SK-N-SH treated with all-trans-retinoic acid at 6 μM for 48 hours (cell line): ENCODE measurements at regions not wholly inside any gene's neighbourhood (a gene's known extent, or its start where the extent isn't known, plus 50 kb on each side); places are given as distances from the start of the nearest gene placed in this dataset.

Experiments used
- ARNTL ChIP-seq: fragments of 450-650 bp; formaldehyde crosslinking; IDR thresholded peaks from 2 replicates; pipeline ENCODE4 v1.5.0; 2020; ENCODE audit warnings: low read depth, mild to moderate bottlenecking, moderate library complexity, borderline replicate concordance
- BACH2 ChIP-seq: fragments of 250-450 bp; sonication (Bioruptor Pico); IDR thresholded peaks from 2 replicates; pipeline ENCODE4 v1.9.0; 2021; ENCODE audit warnings: mild to moderate bottlenecking, borderline replicate concordance
- CSRNP3 ChIP-seq: fragments of 250-450 bp; sonication (Bioruptor Pico); IDR thresholded peaks from 2 replicates; pipeline ENCODE4 v1.5.1; 2021; ENCODE audit warnings: mild to moderate bottlenecking, moderate library complexity
- ESRRG ChIP-seq: fragments of 250-450 bp; sonication (Bioruptor Pico); IDR thresholded peaks from 2 replicates; pipeline ENCODE4 v1.6.1; 2021; ENCODE audit warnings: mild to moderate bottlenecking
- ISL1 ChIP-seq: fragments of 250-450 bp; sonication (Bioruptor Pico); IDR thresholded peaks from 2 replicates; pipeline ENCODE4 v2.1.2; 2022; ENCODE audit warnings: mild to moderate bottlenecking, moderate library complexity
- RARB ChIP-seq: fragments of 250-450 bp; sonication (Bioruptor Pico); IDR thresholded peaks from 2 replicates; pipeline ENCODE4 v1.8.0; 2021; ENCODE audit warnings: mild to moderate bottlenecking, moderate library complexity
- TCF4 ChIP-seq: fragments of 250-450 bp; sonication (Bioruptor Pico); IDR thresholded peaks from 2 replicates; pipeline ENCODE4 v1.8.0; 2021; ENCODE audit warnings: mild to moderate bottlenecking, moderate library complexity, borderline replicate concordance
- TOX ChIP-seq: fragments of 250-450 bp; sonication (Bioruptor Pico); IDR thresholded peaks from 2 replicates; pipeline ENCODE4 v1.8.0; 2021; ENCODE audit warnings: mild to moderate bottlenecking, moderate library complexity, borderline replicate concordance
- ZFP3 ChIP-seq: fragments of 250-450 bp; sonication (Bioruptor Pico); IDR thresholded peaks from 2 replicates; pipeline ENCODE4 v1.5.0; 2020; ENCODE audit warnings: mild to moderate bottlenecking, moderate library complexity
- ZFP30 ChIP-seq: fragments of 450-650 bp; formaldehyde crosslinking; IDR thresholded peaks from 2 replicates; pipeline ENCODE4 v1.5.0; 2022; ENCODE audit warnings: mild to moderate bottlenecking, moderate library complexity
- ZNF70 ChIP-seq: fragments of 450-650 bp; formaldehyde crosslinking; IDR thresholded peaks from 2 replicates; pipeline ENCODE4 v1.5.0; 2020; ENCODE audit warnings: mild to moderate bottlenecking, moderate library complexity
- TF ChIP-seq, protein P1 (sequence below): fragments of 250-450 bp; sonication (Bioruptor Pico); IDR thresholded peaks from 2 replicates; pipeline ENCODE4 v1.8.0; 2020; ENCODE audit warnings: mild to moderate bottlenecking, moderate library complexity, borderline replicate concordance
- TF ChIP-seq, protein P2 (sequence below): fragments of 250-450 bp; sonication (Bioruptor Pico); IDR thresholded peaks from 2 replicates; pipeline ENCODE4 v1.5.1; 2020; ENCODE audit warnings: low read depth, mild to moderate bottlenecking, moderate library complexity

DNA sequence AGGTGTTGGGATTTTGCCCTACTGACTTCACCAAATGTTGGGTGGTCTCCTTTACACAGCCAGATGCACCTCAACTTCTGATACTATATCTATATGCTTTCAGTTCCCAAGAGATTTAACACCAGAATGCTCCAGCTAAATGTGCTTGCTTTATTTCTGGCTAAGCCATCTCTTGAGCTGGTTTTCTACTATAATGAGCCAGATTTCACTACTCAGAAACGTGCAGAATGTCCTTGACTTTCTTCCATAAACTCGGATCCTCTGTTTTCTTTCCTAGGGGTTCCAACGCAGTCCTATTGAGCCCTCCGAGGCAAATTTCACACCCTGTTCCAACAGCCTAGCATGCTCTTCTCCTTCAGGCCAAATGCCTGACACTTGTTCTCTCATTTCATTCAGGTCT, 200.3 kb downstream of the DPY19L2 start:
- TF ChIP-seq ZNF70 (CRISPR knock-in tag), result no peak
- no peak for TF ChIP-seq ESRRG (CRISPR knock-in tag)
- no peak for TF ChIP-seq TCF4
- TF ChIP-seq BACH2, result no peak
- TF ChIP-seq CSRNP3 (CRISPR knock-in tag), result no peak
- no peak for TF ChIP-seq ZFP30 (CRISPR knock-in tag)
- no peak for TF ChIP-seq ZFP3 (CRISPR knock-in tag)
- TF ChIP-seq, protein P1, sequence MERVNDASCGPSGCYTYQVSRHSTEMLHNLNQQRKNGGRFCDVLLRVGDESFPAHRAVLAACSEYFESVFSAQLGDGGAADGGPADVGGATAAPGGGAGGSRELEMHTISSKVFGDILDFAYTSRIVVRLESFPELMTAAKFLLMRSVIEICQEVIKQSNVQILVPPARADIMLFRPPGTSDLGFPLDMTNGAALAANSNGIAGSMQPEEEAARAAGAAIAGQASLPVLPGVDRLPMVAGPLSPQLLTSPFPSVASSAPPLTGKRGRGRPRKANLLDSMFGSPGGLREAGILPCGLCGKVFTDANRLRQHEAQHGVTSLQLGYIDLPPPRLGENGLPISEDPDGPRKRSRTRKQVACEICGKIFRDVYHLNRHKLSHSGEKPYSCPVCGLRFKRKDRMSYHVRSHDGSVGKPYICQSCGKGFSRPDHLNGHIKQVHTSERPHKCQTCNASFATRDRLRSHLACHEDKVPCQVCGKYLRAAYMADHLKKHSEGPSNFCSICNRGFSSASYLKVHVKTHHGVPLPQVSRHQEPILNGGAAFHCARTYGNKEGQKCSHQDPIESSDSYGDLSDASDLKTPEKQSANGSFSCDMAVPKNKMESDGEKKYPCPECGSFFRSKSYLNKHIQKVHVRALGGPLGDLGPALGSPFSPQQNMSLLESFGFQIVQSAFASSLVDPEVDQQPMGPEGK (CRISPR knock-in tag), result no peak
- TF ChIP-seq RARB (CRISPR knock-in tag), result no peak
- TF ChIP-seq, protein P2, sequence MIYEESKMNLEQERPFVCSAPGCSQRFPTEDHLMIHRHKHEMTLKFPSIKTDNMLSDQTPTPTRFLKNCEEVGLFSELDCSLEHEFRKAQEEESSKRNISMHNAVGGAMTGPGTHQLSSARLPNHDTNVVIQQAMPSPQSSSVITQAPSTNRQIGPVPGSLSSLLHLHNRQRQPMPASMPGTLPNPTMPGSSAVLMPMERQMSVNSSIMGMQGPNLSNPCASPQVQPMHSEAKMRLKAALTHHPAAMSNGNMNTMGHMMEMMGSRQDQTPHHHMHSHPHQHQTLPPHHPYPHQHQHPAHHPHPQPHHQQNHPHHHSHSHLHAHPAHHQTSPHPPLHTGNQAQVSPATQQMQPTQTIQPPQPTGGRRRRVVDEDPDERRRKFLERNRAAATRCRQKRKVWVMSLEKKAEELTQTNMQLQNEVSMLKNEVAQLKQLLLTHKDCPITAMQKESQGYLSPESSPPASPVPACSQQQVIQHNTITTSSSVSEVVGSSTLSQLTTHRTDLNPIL, result no peak
- TF ChIP-seq TOX (CRISPR knock-in tag), result no peak
- no peak for TF ChIP-seq ISL1 (CRISPR knock-in tag)
- TF ChIP-seq ARNTL, result no peak
